HG03025 (cell line): ENCODE measurements at regions not wholly inside any gene's neighbourhood (a gene's known extent, or its start where the extent isn't known, plus 50 kb on each side); places are given as distances from the start of the nearest gene placed in this dataset.
"Not testable (repeated sequence)": the region's sequence is repeated elsewhere in the genome, so short reads cannot be mapped to it uniquely, and the experiment has no call there.

Experiments
- ATAC-seq: cut with Tn5 transposase; IDR thresholded peaks from one replicate; pipeline ENCODE4 v1.9.1; 2021; ENCODE audit warnings: mild to moderate bottlenecking, moderate library complexity; ENCODE audit not compliant: unreplicated experiment, low FRiP score

DNA sequence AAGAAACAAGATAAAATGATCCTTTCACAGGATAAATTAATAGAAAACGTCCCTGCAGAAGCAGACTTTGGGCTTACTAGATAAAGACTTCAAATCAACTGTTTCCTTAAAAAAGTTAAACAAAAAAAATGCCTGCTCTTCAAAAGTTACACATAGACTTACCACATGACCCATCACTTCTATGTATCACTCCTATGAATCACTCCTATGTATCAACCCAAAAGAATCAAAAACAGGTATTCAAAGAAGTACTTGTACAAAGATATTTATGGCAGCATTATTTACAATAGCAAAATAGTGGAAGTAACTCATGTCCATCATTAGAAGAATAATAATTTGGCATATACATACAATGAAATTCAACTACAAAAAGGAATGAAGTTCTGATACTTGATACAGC, 56.3 kb upstream of the PRDM9 start:
- ATAC-seq = no peak

DNA sequence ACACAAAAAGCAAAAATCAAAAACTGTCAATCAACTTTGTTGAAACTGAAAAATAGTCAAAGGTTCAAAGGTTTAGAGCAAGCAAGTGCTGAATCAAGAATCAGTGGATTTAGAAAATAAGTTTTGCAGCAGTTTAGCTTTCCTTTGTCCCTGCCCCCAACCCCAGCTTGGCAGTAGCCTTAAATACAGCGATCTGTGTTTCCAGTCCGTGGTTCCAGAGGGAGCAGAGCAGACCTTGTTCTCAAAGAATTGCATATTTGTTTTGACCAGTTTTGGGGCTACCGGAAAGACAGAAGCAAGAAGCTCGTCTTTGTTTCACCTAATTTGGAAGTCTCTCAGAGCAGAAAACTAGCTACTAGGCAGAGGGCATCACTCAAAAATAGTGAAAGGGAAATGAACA, 57.2 kb upstream of the PRDM9 start:
- ATAC-seq = no peak

DNA sequence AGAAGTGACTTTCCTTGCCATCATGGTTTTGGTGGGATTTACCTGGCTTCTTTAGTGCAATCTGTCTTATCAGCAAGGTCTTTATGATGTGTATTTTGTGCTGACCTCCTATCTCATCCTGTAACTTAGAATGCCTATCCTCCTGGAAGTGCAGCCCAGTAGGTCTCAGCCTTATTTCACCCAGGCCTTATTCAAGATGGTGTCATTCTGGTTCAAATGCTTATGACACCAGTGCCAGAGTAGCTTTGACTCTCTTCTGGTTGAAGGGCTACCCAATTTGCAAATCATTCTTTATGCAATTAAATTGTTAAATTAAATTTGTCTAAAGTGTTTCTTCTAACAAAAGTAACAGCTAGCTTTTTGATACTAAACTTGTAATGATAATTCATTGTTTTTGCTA, 58.8 kb upstream of the PRDM9 start:
- no peak for ATAC-seq

DNA sequence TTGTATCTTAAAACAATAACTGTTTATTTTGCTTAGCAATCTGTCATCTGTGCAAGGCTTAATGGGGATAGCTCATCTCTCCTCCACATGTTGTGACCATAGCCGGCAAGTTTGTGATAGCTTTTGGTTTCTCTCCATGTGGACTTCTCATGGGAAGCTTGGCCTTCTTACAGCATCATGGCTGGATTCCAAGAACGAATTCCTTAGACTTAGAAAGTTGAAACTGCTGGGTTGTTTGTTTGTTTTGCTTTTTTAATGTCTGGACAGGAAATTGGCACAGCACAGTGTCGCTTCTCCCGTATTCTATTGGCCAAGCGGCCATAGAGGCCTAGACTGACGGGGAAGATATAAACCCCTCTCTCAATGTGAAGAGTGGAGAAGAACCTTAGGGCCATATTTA, 61.0 kb upstream of the PRDM9 start:
- ATAC-seq = no peak

DNA sequence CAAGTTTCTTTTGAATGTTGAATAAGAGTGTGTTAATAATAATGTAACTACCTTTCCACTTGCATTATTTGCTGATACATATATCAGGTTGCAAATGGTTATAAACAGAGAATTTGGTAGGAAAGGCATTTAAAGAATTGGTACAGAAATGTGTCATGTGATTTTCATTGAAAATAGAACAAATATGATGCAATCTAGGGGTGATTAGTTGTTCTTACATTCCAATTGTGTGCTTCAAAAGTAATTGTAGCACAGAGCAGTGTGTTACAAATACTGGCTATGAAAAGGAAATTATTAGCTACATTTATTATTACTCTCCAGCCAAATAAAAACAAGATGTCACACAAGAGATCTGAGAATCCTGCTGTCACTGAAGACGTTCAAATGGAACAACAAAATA, 61.8 kb upstream of the PRDM9 start:
- no peak for ATAC-seq

DNA sequence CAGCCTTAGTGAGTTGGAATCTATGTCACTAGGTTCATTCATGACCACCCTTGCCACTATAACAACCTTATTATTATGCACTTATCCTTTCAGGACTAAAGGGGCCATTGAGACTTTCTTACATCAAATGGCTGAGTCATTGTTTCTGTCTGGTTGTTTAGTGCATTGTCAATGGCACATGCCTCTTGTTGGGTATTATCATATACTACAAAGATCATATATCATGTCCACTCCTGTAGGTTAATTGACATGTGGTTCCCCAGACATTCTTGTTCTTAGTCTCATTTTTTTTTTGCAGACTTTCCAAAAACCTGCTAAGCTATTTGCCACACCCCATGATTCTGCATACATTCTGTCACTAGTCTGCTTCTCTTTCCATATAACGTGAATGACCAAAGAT, 66.7 kb upstream of the PRDM9 start:
- no peak for ATAC-seq

DNA sequence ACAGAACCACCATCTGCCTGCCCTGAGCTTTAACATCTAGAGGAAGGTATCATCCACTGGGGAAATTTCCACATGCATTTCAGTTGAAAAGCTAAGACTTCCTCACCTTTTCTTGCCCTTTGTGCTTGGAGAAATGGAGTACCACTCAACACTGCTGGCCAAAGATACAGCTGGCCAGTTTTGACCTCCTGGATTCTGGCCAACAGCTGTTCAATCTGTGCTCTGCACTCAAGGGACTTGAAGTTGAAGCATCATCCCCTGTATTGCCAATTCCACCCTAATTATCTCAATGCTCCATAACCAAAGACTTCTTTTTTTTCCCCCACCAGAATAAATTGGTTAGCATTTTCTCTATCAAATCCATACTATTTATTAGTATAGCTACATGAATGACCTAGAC, 70.4 kb upstream of the PRDM9 start:
- ATAC-seq = no peak

DNA sequence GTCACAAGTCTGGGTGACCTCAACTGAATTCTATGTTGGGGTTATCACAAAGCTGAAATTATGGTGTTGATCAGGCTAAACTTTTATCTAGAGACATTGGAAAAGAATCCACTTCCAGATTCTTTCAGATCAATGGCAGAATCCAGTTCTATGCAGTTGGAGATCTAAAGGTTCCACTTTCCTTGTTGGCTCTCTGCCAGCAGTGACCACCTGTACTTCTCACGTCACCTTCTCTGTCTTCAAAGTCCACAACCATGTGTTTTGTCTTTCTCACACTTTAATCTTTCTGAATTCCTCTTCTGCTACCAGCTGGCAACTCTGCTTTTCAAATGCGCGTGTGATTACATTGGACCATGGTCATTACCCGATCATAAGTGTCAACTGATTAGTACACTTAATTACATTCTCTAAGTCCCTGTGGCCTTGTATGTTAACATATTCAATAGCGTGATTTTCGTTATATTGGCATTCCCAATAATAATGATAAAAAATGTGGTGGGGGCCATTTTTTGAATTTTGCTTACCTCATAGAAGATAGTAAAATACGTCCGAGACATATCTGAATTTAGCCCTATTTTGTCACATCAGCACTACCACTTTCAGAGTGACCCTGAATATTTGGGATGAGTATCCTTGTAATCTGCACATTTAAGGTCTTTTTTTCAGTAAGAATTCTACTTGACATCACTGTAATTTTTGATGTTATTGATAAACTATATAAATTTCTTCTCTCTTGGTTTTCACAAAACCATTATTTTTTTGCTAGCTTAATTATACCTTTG, 73.7 kb upstream of the PRDM9 start:
- ATAC-seq = no peak

DNA sequence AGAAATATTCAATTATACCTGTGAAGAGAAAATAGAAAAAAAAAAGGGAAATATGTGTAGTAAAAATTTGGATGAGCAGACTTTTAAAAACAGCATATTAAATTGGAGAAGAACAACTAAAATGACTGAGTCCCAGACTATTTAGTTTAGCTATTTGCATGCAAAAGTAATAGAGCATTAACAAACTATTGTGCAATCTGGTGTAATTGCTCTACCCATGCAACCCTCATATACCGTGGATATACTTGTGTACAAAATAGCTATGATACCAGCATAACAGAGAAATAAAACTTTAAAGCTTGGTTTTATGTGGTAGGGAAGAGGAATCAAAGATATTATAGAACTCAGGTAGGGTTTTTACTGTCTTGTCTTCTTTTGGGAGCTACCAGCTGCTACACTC, 78.7 kb upstream of the PRDM9 start:
- ATAC-seq = no peak

DNA sequence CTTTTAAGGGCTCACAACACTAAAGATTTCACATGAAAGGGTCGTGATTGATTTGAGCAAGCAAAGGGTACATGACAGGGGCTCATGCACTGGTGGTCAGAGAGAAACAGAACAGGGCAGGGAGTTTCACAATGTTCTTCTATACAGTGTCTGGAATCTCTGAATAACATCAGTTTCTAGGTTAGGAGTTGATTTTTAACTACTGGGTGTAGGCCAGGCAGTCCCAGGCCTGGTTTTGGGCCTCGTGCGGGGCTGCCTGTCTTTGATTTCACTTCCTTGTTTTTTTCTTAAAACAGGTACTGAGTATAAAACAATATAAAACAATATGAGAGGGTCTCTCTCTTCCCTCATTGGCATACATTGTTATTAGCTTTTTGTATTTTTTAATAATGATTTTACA, 87.2 kb upstream of the PRDM9 start:
- ATAC-seq = not testable (repeated sequence)

DNA sequence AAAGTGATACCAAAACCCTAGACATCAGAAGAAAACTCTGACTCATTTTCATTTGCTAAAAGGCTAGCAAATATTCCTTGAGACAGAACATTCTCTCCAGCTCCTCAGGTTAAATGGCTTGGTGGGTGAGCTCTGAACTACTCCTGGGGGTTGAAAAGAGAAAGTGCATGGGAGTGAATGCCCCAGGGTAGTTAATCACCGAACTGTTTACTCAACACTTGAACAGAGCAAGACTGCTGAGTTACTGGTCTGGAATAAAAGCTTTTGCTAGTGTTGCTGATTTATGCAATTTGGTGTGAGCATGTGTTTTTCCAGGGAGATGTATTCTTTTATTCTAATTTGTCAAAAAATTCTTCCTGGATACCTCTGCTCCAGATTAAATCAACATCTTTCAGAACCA, 88.3 kb upstream of the PRDM9 start:
- ATAC-seq = no peak

DNA sequence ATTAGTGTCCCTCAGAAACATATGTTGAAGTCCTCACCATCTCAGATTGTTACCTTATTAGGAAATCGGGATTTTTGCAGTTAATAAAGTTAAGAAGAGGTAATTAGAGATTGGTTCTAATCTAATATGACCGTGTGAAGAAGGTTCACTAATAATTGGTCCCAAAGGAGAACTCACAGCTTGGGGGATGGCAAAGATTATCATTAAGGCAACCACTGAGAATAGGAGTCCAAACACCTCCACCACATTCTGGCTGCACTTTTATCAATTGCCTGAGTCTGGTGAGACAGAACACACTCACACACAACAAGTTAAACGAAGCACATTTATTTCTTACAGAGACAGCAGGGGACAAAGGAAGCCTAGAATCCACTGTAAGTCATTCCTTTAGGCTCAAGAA, 94.9 kb upstream of the PRDM9 start:
- ATAC-seq = no peak

DNA sequence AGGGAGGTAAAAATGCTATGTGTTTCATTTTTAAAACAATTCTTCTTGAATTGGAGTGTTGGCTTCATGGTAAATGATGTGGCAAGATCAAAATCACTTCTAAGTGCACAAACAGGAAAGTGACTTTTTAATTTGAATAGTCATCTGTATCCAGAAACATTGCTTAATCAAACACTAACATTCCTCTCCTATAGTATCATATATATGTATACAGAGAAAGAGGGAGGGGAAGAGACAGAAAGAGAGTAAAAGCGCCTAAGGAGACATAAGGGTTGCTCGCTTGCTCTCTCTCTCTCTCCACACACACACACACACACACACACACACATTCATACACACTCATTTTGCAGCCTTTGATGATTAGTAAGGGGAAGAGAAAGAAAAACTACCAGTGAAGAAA, 95.4 kb upstream of the PRDM9 start:
- ATAC-seq = no peak

DNA sequence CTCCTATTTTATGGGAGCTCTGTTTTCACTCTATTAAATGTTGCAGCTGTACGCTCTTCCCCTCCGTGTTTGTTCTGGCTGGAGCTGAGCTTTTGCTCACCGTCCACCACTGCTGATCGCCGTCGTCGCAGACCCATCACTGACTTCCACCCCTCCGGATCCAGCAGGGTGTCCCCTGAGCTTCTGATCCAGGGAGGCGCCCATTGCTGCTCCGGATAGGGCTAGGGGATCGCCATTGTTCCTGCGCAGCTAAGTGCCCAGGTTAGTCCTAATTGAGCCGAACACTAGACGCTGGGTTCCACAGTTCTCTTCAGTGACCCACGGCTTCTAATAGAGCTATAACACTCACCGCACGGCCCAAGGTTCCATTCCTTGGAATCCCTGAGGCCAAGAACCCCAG, 96.2 kb upstream of the PRDM9 start:
- no peak for ATAC-seq

DNA sequence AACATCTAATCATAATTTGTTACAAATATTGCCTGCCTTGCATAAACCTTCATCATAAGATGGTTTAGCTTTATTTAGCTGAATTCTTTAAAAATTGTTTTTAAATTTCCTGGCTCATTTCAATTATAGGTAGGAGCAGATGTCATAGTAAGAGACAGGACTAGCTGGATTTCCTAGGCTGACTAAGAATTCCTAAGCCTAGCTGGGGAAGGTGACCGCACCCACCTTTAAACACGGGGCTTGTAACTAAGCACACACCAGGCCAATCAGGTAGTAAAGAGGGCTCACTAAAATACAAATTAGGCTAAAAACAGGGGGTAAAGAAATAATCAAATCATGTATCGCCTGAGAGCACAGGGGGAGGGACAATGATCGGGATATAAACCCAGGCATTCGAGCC, 96.6 kb upstream of the PRDM9 start:
- ATAC-seq = not testable (repeated sequence)

DNA sequence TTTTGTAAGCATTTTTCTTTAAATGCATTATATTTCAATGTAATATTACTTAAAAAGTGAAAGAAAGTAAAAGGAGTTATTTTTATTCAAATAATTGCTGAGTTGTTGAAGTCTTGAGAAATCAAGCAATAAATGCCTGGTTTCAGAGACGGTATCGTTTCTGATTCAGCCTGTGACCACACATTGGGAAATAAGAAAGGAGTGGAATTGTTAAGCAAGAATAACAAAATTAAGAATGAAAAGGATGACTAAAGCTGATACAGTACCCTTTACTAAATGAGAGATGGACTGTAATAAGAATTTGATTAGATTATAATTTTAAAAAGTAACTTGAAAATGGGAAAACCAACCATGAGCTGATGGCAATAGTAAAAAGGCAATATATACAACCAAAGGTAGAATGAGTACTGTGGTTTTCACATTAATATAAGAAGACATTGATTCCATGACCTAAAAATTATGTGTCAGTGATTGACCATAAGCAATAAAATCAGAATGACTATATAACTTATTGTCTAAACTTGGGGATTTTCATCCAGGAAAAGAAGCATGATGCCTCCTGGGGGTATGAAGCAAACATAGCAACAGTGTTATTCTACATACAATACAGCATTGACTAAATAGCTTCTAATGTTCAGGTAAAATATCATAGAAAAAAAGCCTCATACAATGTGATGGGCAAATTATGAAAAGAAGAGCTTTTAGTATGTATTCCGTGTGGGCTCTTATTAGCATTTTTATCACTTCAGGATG, 101.9 kb upstream of the PRDM9 start:
- no peak for ATAC-seq

DNA sequence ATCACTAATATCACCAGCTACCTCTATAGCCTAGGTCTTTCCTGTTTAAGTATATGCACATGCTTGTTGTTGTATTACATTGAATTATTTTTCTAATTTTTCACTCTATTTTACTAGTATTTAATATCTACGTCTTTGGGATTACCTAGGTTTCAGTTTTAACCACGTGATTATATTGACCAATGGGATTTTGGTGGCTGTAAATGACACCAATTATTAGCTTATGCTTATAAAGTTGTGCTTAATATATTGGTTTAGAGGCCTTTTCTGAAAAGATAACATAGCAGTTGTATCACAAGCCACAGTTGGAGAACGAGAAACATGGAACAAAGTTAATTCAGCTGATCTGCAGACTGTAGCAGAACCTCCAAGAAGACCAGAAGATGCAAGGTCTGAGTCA, 104.8 kb upstream of the PRDM9 start:
- ATAC-seq = no peak

DNA sequence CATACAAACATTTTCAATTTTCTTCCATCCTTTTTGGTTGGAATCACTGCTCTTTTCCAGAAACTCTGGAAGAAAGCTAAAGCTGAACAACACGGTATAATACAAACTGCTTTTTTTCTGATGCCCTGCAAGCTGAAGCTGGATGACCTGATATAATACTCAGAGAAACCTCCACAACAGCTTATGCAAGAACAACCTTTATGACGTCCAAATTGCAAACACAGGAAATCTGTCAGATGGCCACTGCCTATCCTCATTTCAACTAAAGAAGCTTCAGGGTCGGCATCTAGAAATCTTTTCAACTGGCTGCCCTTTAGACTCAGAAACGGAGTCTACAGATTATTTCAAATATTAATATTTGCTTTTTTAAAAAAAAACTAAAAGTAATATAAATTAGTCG, 106.5 kb upstream of the PRDM9 start:
- ATAC-seq = no peak

DNA sequence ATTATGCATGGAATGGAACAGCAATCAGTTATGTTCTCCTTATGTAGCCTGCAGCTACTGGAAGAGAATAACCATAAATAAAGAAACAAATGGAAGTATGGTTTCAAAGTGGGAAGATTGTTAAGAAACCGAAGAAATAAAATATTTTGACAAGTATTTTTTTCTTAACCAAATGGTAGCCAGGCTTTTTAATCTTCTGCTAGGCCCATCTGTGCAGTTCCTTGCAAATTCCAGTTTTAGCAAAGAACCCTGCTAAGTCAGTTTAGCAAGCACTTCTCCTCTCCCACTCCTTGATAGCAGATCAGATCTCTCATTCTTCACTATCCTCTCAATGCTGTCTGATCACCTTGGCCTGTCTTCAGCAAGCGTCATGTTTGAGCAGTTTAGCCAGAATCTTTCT, 111.1 kb upstream of the PRDM9 start:
- no peak for ATAC-seq

DNA sequence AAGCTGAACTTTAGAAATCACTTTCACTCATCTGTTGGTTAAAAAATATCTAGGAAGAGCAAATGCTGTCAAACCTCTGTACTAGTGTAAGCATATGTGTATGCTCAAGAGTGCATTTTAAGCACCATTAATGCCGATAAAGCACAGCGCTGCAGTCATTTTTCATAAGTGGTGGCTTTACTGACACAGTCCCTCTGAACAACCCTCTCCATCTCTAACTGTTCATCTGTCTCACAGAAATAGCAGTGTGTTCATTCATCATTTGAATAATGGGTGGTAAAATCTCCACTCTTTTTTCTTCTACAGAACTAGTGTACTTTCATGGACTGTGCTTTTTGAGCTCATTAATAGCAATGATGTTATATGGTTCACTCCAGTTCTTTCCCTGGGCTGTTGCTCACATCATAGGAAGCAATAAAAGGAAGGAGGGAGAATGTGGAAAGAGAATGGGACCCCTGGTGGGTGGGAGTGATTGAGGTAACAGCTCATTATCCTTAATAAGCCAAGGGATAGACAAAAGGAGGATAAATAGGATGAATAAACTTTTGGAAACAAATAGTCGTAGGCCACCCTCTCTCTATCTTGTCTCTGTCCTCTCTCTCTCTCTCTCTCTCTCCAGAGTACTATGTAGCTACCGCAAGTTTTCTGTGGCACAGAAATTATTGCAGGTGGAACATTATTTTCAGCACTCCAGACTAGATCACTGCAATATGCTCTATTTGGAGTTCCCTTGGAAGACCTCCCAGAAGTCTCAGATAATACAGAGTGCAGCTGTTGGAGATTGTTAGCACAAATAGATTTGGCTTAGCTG, 117.9 kb upstream of the PRDM9 start:
- ATAC-seq = no peak

DNA sequence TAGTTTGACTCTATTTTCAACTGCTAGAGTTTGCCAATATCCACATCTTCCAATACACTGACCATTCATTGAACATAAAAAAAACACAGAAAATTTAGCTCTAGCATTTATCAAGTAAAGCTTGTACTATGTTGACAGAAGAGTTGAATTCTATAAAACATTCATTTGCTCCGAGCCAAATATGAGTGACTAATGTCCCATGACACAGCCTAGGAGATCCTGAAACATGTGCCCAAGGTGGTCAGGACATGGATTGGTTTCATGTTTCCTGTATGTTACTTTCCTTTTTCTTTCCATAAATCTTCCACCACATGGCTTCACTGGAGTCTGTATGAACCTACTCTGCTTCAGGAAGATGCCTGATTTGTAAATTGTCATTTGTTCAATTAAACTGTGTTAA, 122.4 kb upstream of the PRDM9 start:
- ATAC-seq = no peak
